Hematopoietic multipotent progenitor cell treated with erythropoietin and hydrocortisone succinate and interleukin-3 and kit ligand, for 6 days (in vitro differentiated cells): ENCODE measurements at regions not wholly inside any gene's neighbourhood (a gene's known extent, or its start where the extent isn't known, plus 50 kb on each side); places are given as distances from the start of the nearest gene placed in this dataset.
A peak's percentile ranks its signal among the peaks of the same experiment; 100 is the strongest.
"Not testable (repeated sequence)": the region's sequence is repeated elsewhere in the genome, so short reads cannot be mapped to it uniquely, and the experiment has no call there.

ENCODE experiments used
- DNase-seq: peaks from one replicate; pipeline ENCODE4 v3.0.0-alpha.2; 2015

GRCh38 chr10:114735946-114736345 is 77.9 kb upstream of the ABLIM1 start:
- DNase-seq = no peak

- peak; percentile 30 for DNase-seq
Observed at GRCh38 chr10:114743521-114744231, 77.9 kb upstream of the FHIP2A start.

DNA sequence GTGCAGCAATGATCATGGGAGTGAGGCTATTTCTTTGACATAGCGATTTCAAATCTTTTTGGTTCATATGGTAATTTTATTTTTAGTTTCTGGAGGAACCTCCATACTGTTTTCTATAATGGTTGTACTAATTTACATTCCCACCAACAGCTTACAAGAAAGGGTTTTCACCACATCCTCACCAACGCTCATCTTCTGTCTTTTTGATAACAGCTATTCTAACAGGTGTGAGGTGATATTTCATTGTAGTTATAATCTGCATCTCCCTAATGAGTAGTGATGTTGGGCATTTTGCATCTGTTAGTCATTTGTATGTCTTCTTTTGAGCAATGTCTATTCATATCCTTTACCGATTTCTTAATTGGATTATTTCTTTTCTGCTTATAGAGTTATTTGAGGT is 75.0 kb upstream of the FHIP2A start:
- DNase-seq = no peak

DNA sequence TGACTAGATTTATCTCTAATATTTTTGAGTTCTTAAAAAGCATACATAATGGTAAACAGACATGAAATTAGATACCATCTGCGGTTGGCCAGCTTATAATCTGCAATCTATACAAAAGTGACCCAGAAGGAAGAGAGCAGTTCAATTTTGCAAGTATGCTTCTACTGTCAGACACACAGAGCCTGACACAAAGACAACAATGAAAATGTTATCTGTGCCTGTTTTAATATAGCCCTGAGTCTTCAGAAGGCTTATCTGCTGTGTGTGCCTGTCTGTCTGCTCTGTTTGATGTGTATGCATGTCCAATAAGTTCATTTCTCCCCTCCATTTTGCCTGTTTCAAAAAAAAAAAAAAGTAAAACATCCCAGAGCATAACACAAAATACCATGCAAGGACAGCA is 73.3 kb upstream of the FHIP2A start:
- DNase-seq = peak; percentile 68

- DNase-seq = peak; percentile 66
Observed at GRCh38 chr10:114749014-114749413, 72.6 kb upstream of the FHIP2A start.

GRCh38 chr10:114749510-114749909 is 72.1 kb upstream of the FHIP2A start:
- DNase-seq = peak; percentile 51

- DNase-seq = no peak
Observed at GRCh38 chr10:114751856-114752255, 69.7 kb upstream of the FHIP2A start.

- not testable (repeated sequence) for DNase-seq
Observed at GRCh38 chr10:114752570-114752969, 69.0 kb upstream of the FHIP2A start.

DNA sequence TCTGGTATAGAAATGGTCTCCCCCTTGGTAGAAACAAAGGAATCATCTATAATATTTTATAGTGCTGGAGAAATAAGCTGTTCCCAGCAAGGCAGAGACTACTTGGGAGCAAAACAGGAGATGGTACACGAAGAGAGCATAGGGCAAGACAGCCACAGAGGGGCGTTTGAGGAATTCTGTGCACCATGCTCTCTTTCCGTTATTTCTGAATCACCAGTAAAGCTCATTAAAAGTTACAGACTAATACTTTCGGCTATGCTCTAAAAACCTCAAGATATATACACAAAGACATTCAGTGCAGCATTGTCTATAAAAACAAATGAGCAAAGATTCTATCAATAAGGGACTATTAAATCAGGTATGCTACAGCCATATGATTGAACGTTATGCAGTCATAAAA is 68.5 kb upstream of the FHIP2A start:
- no peak for DNase-seq

GRCh38 chr10:114754445-114755320 is 66.9 kb upstream of the FHIP2A start:
- peak; percentile 66 for DNase-seq

DNA sequence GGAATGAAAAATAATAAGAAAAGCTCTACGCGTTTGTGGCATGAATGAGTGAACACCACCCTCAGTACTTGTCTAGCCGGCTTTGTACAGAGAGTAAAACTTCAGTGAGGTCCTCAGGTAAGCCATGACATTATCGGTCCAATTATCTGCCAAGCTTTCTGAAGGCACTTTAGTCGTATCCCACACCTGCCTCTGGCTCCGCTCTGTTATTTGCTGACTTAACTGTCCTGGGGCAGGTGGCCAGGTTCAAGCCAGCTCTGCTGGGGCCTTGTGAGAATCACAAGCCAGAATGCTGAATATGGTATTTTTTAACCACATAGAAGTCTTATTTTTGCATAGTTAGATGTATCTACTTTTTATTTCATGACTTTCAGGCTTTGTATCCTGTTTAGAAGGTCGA is 66.0 kb upstream of the FHIP2A start:
- DNase-seq = no peak

GRCh38 chr10:114758331-114758730 is 63.2 kb upstream of the FHIP2A start:
- no peak for DNase-seq

- no peak for DNase-seq
Observed at GRCh38 chr10:114761205-114762193, 60.1 kb upstream of the FHIP2A start.

- no peak for DNase-seq
Observed at GRCh38 chr10:114762811-114763210, 58.8 kb upstream of the FHIP2A start.

GRCh38 chr10:114764656-114765055 is 56.9 kb upstream of the FHIP2A start:
- no peak for DNase-seq

DNA sequence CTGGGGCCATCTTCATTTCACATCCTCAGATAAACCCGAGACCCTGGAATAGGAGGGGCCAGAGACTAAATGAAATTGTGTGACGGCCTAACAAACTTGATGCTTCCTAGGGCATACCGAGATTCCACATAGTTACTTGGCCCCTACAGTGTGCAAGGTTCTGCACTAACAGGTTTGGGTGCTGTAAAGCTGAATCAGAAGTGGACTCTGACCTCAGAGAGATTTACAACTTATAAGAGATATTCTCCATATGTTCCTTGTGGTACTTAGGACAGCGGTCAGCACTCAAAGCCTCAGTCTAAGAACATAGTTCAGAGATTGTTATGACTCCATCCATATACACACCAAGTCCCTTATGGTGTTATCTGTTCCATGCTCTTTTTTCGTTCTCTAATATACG is 55.1 kb upstream of the FHIP2A start:
- no peak for DNase-seq

DNA sequence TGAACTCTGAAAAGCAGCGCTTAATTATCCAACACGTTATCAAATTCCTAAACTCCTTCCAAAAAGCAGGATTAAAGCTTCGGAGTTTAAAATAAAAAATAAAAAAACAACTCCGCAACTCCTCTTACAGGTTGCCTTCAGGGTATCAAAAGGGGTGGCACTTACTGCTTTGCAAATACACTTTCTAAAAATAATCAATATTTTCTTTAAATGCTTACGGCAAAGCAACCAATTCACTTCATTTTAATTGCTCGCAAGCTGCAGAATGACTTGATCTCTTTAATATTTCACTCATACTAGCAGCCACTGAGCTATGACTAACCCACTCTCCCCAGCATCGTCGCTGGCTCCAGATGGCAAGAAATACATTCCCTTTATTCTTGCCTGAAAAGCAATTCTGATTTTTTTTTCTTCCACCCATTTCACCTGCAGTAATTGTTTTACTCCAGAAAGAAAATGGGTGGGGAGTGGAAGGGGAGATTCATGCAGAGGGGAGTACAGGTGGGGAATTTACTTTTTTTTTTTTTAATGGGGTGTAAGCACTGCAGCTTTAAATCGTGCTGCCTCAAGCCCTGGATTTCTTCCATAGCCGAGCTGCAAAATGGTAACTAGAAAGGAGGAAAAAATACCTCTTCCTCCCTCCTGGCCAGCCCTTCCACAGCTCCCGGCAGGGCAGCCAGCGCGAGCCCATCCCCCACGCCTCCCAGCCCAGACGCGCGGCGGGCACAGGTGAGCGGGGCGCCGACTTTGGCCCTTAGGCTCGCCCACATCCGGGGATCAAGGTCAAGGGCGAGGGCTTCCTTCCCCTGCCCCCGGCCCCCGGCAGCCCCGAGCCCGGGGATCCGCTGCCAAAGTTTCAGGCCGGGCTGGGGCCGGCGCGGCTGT is 54.2 kb upstream of the FHIP2A start:
- DNase-seq = no peak

GRCh38 chr10:114767986-114768821 is 53.4 kb upstream of the FHIP2A start:
- peak; percentile 36 for DNase-seq

GRCh38 chr10:114770009-114770408 is 51.6 kb upstream of the FHIP2A start:
- DNase-seq = no peak

DNA sequence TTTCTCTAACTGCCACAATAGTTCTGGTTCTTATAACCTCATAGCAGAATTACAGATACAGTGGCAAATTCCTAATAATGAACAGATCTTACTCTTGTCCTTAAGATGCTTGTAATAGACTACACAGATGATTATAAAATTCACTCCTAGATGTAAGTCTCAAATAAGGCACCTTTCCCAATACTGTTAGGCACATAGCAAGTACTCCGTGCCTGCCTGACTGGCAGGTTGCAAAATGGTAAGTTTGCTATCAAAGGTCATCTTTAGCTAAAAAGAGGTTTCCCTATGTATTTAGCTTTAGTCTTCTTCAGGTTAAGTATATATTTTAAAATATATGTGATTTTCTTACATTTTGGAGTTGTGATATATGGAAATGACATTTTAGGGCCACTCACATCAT is 50.4 kb upstream of the FHIP2A start:
- DNase-seq = no peak

- DNase-seq = no peak
Observed at GRCh38 chr10:114771749-114772148, 49.8 kb upstream of the FHIP2A start.
